HG02981 (cell line): ENCODE measurements at regions not wholly inside any gene's neighbourhood (a gene's known extent, or its start where the extent isn't known, plus 50 kb on each side); places are given as distances from the start of the nearest gene placed in this dataset.
A peak's percentile ranks its signal among the peaks of the same experiment; 100 is the strongest.

Experiments
- ATAC-seq: cut with Tn5 transposase; IDR thresholded peaks from one replicate; pipeline ENCODE4 v1.9.1; 2021; ENCODE audit warnings: mild to moderate bottlenecking, moderate library complexity; ENCODE audit not compliant: unreplicated experiment

- no peak for ATAC-seq
Observed at GRCh38 chr10:62652564-62652963, 152.0 kb upstream of the ADO start.

- ATAC-seq, result peak; percentile 67
Observed at GRCh38 chr10:62653254-62653653, 151.3 kb upstream of the ADO start.

DNA sequence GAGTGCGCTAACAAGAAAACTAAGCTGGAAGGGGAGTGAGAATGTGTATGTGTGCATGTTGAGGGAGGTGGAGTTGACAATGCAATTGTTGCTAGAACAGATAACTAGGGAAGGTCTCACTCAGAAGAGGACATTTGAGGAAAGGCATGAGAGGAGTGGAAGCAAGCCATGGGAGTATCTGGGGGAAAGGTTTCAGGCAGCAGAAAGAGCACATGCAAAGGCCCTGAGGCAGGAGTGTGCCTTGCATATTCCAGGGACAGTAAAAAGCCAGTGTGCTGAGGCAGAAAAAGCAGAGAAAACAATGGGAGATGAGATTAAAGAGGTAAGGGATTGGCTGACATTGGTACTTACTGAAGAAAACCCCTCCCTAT lies 149.6 kb upstream of the ADO start:
- no peak for ATAC-seq

- peak; percentile 89 for ATAC-seq
Observed at GRCh38 chr10:62655337-62655994, 149.1 kb upstream of the ADO start.

DNA sequence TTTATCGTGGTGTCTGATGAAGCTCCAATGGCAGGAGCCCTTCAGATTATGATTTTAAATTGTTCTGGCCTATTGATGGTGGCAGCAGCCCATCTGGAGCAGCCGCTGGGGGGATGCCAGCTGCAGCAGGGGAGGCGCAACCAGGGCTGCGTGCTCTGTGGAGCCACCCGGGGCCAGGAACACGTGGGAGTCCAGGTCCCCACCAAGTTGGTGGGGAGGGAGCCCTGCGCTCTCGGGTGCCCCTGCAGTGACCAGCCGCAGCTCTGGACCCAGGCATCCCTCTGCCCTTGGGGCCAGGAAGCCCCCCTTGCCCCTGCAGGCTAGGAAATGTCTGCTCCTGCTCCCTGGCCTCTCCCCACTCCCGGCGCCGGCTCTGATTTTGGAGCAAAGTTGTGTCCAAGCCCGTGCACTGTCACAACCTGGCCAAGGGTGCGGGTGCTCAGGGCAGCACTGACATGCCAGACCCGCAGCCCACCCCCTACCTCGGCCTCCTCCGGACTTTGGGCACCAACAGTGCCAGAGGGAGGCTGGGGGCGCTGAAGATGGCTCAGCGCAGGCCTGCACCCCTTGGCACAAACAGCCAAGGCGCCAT lies 147.2 kb upstream of the ADO start:
- ATAC-seq, result no peak

GRCh38 chr10:62658516-62658915 lies 146.0 kb upstream of the ADO start:
- ATAC-seq, result no peak

DNA sequence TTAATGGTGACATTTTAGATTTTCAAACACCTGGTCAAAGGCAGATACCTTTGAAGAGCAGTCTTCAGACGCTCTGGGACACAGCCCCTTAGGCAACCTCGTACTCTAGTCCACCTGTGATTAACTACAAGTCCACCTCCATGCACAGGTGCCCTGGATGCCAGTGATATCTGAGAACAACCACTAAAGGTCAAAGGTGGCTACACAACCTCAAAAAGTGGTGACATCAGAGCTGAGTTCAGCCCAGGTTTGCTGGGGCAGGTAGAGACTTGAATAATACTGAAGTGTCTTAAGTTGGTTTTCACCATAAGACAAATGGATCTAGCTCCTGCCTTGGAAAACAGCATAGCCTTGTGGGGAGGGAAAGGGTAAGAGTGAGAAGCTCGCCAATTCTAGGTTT lies 143.4 kb upstream of the ADO start:
- ATAC-seq, result no peak

GRCh38 chr10:62662486-62662885 lies 142.0 kb upstream of the ADO start:
- ATAC-seq, result no peak

DNA sequence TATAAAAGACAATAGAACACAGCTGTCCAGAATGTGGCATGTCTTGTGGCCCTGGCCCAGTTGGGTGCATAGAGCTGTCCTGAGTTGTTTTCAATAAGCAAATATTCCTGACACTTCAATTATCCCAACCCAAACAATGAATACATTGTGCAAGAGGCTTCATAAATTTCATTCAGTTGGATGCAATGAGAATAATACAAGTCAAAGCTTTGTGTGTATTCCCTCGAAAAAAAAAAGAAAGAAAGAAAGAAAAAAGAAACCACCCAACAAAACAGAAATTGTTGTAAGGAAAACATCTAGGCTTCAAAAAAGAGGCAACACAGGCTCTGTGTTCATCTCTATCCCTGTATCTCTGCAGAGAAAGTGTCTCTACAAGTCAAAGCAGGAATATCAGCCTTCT lies 138.7 kb upstream of the ADO start:
- no peak for ATAC-seq

- no peak for ATAC-seq
Observed at GRCh38 chr10:62666275-62666674, 138.2 kb upstream of the ADO start.

DNA sequence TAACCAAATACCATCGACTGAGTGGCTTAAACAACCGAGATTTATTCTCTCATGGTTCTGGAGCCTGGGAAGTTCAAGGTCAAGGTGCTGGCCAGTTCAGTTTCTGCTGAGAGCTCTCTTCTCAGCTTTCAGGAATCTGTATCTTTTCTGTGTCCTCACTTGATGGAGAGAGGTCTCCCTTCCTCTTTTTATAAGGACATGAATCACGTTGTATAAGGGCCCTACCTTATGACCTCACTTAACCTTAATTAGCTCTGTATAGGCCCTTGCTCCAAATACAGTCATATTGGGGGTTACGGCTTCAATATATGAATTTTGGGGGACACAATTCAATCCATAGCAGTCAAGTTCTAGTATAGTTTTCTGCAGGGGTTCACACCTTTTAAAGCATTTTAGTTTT lies 135.2 kb upstream of the ADO start:
- no peak for ATAC-seq

GRCh38 chr10:62671104-62671503 lies 133.4 kb upstream of the ADO start:
- no peak for ATAC-seq

- ATAC-seq, result peak; percentile 94
Observed at GRCh38 chr10:62681211-62681940, 123.1 kb upstream of the ADO start.

- ATAC-seq, result no peak
Observed at GRCh38 chr10:62684911-62685310, 119.6 kb upstream of the ADO start.

- no peak for ATAC-seq
Observed at GRCh38 chr10:62687230-62687748, 117.2 kb upstream of the ADO start.

- ATAC-seq, result no peak
Observed at GRCh38 chr10:62688971-62689700, 115.4 kb upstream of the ADO start.

DNA sequence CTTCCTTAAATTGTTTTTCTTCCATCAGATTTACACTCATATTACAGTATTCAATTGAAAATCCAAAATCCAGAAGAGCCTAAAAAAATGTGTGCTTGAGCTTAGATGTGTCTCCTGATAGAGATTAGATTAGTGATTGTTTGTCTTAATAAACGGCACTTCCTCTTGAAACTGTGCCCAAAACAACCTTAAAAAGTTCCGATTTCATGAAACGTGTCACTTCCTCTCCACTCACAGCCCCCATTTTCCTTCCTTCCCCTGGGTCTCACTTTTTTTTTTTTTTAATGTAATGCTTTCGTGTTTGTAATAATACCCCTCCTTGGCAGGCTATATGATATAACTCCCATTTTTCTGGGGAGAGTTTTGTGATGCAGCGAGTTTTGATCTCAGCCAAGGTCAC lies 114.8 kb upstream of the ADO start:
- ATAC-seq, result peak; percentile 42

DNA sequence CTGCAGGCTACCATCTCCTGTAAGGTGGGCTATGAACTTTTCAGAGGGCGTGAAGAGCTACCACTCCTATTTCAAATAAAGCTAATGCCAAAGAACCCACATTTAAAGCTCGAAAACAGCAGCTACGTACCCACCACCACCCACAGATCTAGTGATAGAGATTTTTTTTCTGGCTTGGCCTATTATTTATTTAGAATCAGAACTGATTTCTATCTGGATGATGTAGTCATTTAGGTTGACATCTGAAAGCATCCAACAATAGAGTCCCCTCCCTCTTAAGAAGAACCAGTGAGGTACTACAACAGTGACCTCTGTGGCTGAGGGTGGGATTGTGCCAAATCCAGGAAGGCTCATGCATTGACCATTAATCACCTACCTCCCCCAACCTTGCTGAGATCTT lies 113.8 kb upstream of the ADO start:
- no peak for ATAC-seq

GRCh38 chr10:62691336-62691735 lies 113.2 kb upstream of the ADO start:
- no peak for ATAC-seq

DNA sequence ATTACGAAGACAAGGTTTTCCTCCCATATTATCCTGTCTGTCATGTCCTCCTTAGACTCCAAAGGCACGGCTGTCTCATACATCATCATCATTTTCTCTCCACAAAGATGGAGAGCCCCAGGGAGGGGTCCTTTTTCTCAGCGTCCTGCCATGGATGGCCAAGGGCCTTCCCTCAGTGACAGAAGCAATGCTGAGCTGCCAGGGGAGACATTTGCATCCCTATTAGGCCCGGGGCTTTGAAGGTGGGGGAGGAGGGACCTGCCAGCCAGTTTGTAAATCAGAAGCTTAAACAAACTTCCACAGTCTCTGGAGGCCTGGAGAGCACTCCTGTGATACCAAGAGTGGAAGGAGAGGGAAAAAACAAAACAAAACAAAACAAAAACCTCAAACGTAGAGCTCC lies 112.4 kb upstream of the ADO start:
- no peak for ATAC-seq

- ATAC-seq, result no peak
Observed at GRCh38 chr10:62693306-62693705, 111.2 kb upstream of the ADO start.
